GM23338 (cell line): ENCODE measurements at regions not wholly inside any gene's neighbourhood (a gene's known extent, or its start where the extent isn't known, plus 50 kb on each side); places are given as distances from the start of the nearest gene placed in this dataset.

Experiments
- ATAC-seq: fragments of 200-7000 bp; cut with Tn5 transposase; 3 replicates; pipeline ENCODE4 v1.9.1; 2020
- DNase-seq: peaks from one replicate; pipeline ENCODE4 v3.0.0-alpha.2; 2015; ENCODE audit warnings: low spot score
- H2AFZ ChIP-seq: fragments of 200-600 bp; sonication (generic); 2 replicates; pipeline ENCODE4 v1.8.0; 2016; ENCODE audit warnings: antibody characterized with exemption, mild to moderate bottlenecking, moderate library complexity
- H3F3A ChIP-seq: fragments of 200-600 bp; sonication (generic); replicated peaks from 2 replicates; pipeline ENCODE4 v1.8.0; 2017; ENCODE audit warnings: antibody characterized with exemption, mixed run types, low read depth
- H3K27ac ChIP-seq: fragments of 200-600 bp; sonication (generic); 2 replicates; pipeline ENCODE4 v1.6.1; 2016; ENCODE audit warnings: low read depth
- H3K27me3 ChIP-seq: fragments of 200-600 bp; sonication (generic); 2 replicates; pipeline ENCODE4 v1.8.0; 2016; ENCODE audit warnings: mild to moderate bottlenecking, mixed run types, moderate library complexity; ENCODE audit not compliant: insufficient read depth
- H3K36me3 ChIP-seq: fragments of 200-600 bp; sonication (generic); 2 replicates; pipeline ENCODE4 v1.8.0; 2016; ENCODE audit warnings: mild to moderate bottlenecking; ENCODE audit not compliant: insufficient read depth
- H3K4me1 ChIP-seq: fragments of 200-600 bp; sonication (generic); 2 replicates; pipeline ENCODE4 v1.8.0; 2016; ENCODE audit warnings: mild to moderate bottlenecking, moderate library complexity; ENCODE audit not compliant: insufficient read depth
- H3K4me2 ChIP-seq: fragments of 200-600 bp; sonication (generic); 2 replicates; pipeline ENCODE4 v1.7.1; 2017; ENCODE audit warnings: mixed run types
- H3K4me3 ChIP-seq: fragments of 200-600 bp; sonication (generic); 2 replicates; pipeline ENCODE4 v1.6.1; 2016; ENCODE audit warnings: mixed run types
- H3K79me2 ChIP-seq: fragments of 200-600 bp; sonication (generic); replicated peaks from 2 replicates; pipeline ENCODE4 v1.8.0; 2017; ENCODE audit warnings: mild to moderate bottlenecking; ENCODE audit not compliant: insufficient read depth
- H3K9me2 ChIP-seq: fragments of 200-600 bp; sonication (generic); 2 replicates; pipeline ENCODE4 v1.8.0; 2017; ENCODE audit not compliant: insufficient read depth
- H4K20me1 ChIP-seq: fragments of 200-600 bp; sonication (generic); replicated peaks from 2 replicates; pipeline ENCODE4 v1.8.0; 2017; ENCODE audit warnings: mild to moderate bottlenecking; ENCODE audit not compliant: insufficient read depth
- H3K27ac Mint-ChIP-seq: 2 replicates; pipeline ENCODE4 v1.8.0; 2020; ENCODE audit warnings: inconsistent platforms, mild to moderate bottlenecking, moderate library complexity, mixed read lengths
- H3K27me3 Mint-ChIP-seq: 3 replicates; pipeline ENCODE4 v1.8.0; 2022; ENCODE audit warnings: low read depth, mild to moderate bottlenecking, moderate library complexity, mixed read lengths, inconsistent platforms; ENCODE audit not compliant: insufficient read depth, poor library complexity
- H3K36me3 Mint-ChIP-seq: 3 replicates; pipeline ENCODE4 v1.8.0; 2021; ENCODE audit warnings: low read depth, mild to moderate bottlenecking, inconsistent platforms, moderate library complexity, mixed read lengths
- H3K4me1 Mint-ChIP-seq: 3 replicates; pipeline ENCODE4 v1.8.0; 2020; ENCODE audit warnings: mild to moderate bottlenecking, inconsistent platforms, mixed read lengths
- H3K4me3 Mint-ChIP-seq: 3 replicates; pipeline ENCODE4 v1.8.0; 2021; ENCODE audit warnings: moderate library complexity, mild to moderate bottlenecking, inconsistent platforms, mixed read lengths
- H3K9me3 Mint-ChIP-seq: 3 replicates; pipeline ENCODE4 v1.8.0; 2020; ENCODE audit warnings: moderate library complexity, mild to moderate bottlenecking, inconsistent platforms, mixed read lengths
- CREB1 ChIP-seq: fragments of 250-450 bp; sonication (Bioruptor Pico); IDR thresholded peaks from 2 replicates; pipeline ENCODE4 v1.5.0; 2020; ENCODE audit warnings: low read depth, mild to moderate bottlenecking, moderate library complexity
- EZH2 ChIP-seq: fragments of 200-600 bp; sonication (generic); IDR thresholded peaks from one replicate; pipeline ENCODE4 v1.8.0; 2017; ENCODE audit warnings: antibody characterized with exemption, mild to moderate bottlenecking, low read depth; ENCODE audit not compliant: unreplicated experiment
- EZH2phosphoT487 ChIP-seq: fragments of 200-600 bp; sonication (generic); IDR thresholded peaks from one replicate; pipeline ENCODE4 v1.8.1; 2018; ENCODE audit warnings: antibody characterized with exemption; ENCODE audit not compliant: unreplicated experiment
- JUNB ChIP-seq: IDR thresholded peaks from one replicate; pipeline ENCODE4 v1.6.1; 2016; ENCODE audit warnings: antibody characterized with exemption; ENCODE audit not compliant: unreplicated experiment
- POLR2AphosphoS5 ChIP-seq: IDR thresholded peaks from 2 replicates; pipeline ENCODE4 v1.6.1; 2016; ENCODE audit warnings: antibody characterized with exemption, low read depth
- STAT1 ChIP-seq: IDR thresholded peaks from one replicate; pipeline ENCODE4 v1.6.1; 2016; ENCODE audit warnings: antibody characterized with exemption; ENCODE audit not compliant: unreplicated experiment
- ZNF114 ChIP-seq: fragments of 250-450 bp; sonication (Bioruptor Pico); IDR thresholded peaks from 2 replicates; pipeline ENCODE4 v1.5.0; 2020; ENCODE audit warnings: mild to moderate bottlenecking, moderate library complexity
- ZNF331 ChIP-seq: fragments of 250-450 bp; sonication (Bioruptor Pico); IDR thresholded peaks from 2 replicates; pipeline ENCODE4 v1.5.0; 2020; ENCODE audit warnings: low read depth, mild to moderate bottlenecking, moderate library complexity
- TF ChIP-seq, protein P1 (sequence below): IDR thresholded peaks from one replicate; pipeline ENCODE4 v1.6.1; 2018; ENCODE audit warnings: antibody characterized with exemption; ENCODE audit not compliant: unreplicated experiment
- TF ChIP-seq, protein P2 (sequence below), 2 experiments: fragments of 200-600 bp in 1 of 2; sonication (generic) in 1 of 2; conservative IDR thresholded peaks; 2 replicates each; pipeline versions ENCODE4 v1.5.1 to v1.6.1; 2016 to 2017; ENCODE audit warnings: antibody characterized with exemption in 2 of 2, low read depth in 2 of 2, mild to moderate bottlenecking in 2 of 2, moderate library complexity in 1 of 2
- TF ChIP-seq, protein P3 (sequence below): IDR thresholded peaks from 2 replicates; pipeline ENCODE4 v1.6.1; 2016; ENCODE audit warnings: antibody characterized with exemption

DNA sequence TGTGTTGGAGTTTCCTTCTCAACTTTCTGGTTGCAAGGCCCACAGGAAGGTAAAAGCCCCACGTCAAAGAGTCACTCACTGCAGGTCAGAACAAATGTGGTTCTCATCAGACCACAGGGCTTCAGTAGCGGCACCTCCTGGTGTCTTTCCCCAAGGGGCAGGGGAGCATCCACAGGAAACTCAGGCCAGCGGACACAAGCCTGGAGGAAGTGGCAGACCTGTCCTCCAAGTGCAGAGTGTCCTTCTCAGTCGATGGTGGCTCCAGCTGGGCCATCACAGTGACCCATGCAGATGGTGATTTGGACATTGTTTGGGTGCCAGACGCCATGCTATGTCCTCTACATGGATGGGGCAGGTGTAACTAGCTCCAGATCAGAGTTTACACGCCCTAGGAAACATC, 84.9 kb downstream of the ACKR3 start (continued):
- TF ChIP-seq, protein P1, sequence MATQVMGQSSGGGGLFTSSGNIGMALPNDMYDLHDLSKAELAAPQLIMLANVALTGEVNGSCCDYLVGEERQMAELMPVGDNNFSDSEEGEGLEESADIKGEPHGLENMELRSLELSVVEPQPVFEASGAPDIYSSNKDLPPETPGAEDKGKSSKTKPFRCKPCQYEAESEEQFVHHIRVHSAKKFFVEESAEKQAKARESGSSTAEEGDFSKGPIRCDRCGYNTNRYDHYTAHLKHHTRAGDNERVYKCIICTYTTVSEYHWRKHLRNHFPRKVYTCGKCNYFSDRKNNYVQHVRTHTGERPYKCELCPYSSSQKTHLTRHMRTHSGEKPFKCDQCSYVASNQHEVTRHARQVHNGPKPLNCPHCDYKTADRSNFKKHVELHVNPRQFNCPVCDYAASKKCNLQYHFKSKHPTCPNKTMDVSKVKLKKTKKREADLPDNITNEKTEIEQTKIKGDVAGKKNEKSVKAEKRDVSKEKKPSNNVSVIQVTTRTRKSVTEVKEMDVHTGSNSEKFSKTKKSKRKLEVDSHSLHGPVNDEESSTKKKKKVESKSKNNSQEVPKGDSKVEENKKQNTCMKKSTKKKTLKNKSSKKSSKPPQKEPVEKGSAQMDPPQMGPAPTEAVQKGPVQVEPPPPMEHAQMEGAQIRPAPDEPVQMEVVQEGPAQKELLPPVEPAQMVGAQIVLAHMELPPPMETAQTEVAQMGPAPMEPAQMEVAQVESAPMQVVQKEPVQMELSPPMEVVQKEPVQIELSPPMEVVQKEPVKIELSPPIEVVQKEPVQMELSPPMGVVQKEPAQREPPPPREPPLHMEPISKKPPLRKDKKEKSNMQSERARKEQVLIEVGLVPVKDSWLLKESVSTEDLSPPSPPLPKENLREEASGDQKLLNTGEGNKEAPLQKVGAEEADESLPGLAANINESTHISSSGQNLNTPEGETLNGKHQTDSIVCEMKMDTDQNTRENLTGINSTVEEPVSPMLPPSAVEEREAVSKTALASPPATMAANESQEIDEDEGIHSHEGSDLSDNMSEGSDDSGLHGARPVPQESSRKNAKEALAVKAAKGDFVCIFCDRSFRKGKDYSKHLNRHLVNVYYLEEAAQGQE = no peak
- TF ChIP-seq ZNF114 (CRISPR knock-in tag) (no peak), JUNB (no peak)

DNA sequence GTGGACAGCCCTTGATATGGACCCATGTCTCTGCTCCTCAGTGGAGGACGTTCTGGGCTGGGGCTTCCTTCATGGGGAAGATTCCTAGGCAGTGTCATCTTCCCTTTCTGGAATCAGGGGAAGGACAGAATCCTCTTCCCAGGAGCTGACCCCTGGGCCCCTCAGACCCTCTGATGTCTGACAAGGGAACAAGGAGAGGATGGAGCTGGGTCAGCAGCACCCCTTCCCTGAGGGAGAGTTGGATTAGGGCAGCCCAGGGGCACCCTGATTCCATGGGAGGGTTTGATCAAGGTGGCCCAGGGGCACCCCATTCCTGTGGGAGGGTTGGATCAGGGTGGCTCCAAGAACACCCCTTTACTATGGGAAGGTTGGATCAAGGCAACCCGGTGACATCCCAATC, 86.5 kb downstream of the ACKR3 start:
- peaks cover 25% of the 10 kb centered on the region for H3K4me1 Mint-ChIP-seq
- H3K27ac Mint-ChIP-seq = no peak overlapping the region
- H3K27me3 ChIP-seq = no peaks in the 10 kb centered on the region
- H3K4me3 ChIP-seq = no peak overlapping the region
- no peaks in the 10 kb centered on the region for H3K9me2 ChIP-seq
- DNase-seq (no peak), ATAC-seq (no peak)
- H2AFZ ChIP-seq = no peak overlapping the region
- no peaks in the 10 kb centered on the region for H4K20me1 ChIP-seq
- H3K4me3 Mint-ChIP-seq = no peak overlapping the region
- H3F3A ChIP-seq = no peaks in the 10 kb centered on the region
- H3K4me2 ChIP-seq = no peak overlapping the region
- no peaks in the 10 kb centered on the region for H3K36me3 Mint-ChIP-seq
- no peaks in the 10 kb centered on the region for H3K36me3 ChIP-seq
- no peaks in the 10 kb centered on the region for H3K27me3 Mint-ChIP-seq
- H3K79me2 ChIP-seq = no peaks in the 10 kb centered on the region
- H3K4me1 ChIP-seq = 0 out of 2 replicates have a peak, but pooled peaks cover 6% of the 10 kb centered on the region
- H3K27ac ChIP-seq = no peak overlapping the region
- H3K9me3 Mint-ChIP-seq = no peaks in the 10 kb centered on the region
- TF ChIP-seq, protein P2, sequence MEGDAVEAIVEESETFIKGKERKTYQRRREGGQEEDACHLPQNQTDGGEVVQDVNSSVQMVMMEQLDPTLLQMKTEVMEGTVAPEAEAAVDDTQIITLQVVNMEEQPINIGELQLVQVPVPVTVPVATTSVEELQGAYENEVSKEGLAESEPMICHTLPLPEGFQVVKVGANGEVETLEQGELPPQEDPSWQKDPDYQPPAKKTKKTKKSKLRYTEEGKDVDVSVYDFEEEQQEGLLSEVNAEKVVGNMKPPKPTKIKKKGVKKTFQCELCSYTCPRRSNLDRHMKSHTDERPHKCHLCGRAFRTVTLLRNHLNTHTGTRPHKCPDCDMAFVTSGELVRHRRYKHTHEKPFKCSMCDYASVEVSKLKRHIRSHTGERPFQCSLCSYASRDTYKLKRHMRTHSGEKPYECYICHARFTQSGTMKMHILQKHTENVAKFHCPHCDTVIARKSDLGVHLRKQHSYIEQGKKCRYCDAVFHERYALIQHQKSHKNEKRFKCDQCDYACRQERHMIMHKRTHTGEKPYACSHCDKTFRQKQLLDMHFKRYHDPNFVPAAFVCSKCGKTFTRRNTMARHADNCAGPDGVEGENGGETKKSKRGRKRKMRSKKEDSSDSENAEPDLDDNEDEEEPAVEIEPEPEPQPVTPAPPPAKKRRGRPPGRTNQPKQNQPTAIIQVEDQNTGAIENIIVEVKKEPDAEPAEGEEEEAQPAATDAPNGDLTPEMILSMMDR (conservative IDR thresholded peaks at IDR 0.05; ENCODE audit: low read depth in 2 of 2) = no peak
- TF ChIP-seq ZNF114 (CRISPR knock-in tag) (no peak), ZNF331 (CRISPR knock-in tag) (no peak), CREB1 (CRISPR knock-in tag) (no peak), POLR2AphosphoS5 (no peak), STAT1 (no peak), EZH2 (no peak), JUNB (no peak), EZH2phosphoT487 (no peak)
- TF ChIP-seq, protein P1 = no peak
- TF ChIP-seq, protein P3, sequence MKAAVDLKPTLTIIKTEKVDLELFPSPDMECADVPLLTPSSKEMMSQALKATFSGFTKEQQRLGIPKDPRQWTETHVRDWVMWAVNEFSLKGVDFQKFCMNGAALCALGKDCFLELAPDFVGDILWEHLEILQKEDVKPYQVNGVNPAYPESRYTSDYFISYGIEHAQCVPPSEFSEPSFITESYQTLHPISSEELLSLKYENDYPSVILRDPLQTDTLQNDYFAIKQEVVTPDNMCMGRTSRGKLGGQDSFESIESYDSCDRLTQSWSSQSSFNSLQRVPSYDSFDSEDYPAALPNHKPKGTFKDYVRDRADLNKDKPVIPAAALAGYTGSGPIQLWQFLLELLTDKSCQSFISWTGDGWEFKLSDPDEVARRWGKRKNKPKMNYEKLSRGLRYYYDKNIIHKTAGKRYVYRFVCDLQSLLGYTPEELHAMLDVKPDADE = no peak
